DND-41 (cell line): ENCODE measurements at regions not wholly inside any gene's neighbourhood (a gene's known extent, or its start where the extent isn't known, plus 50 kb on each side); places are given as distances from the start of the nearest gene placed in this dataset.

ENCODE experiments used
- CTCF ChIP-seq: IDR thresholded peaks from 2 replicates; pipeline ENCODE4 v1.5.1; 2012; ENCODE audit warnings: borderline replicate concordance, low read length, moderate library complexity, mild to moderate bottlenecking; ENCODE audit not compliant: poor library complexity, severe bottlenecking; ENCODE audit errors: extremely low read depth
- EZH2 ChIP-seq: IDR thresholded peaks from 3 replicates; pipeline ENCODE4 v1.6.1; 2012; ENCODE audit warnings: borderline replicate concordance, low read depth, mild to moderate bottlenecking, moderate library complexity, low read length, inconsistent platforms; ENCODE audit not compliant: severe bottlenecking

- TF ChIP-seq CTCF, result no peak
- TF ChIP-seq EZH2, result no peak
Observed at GRCh38 chr18:67425672-67426071, 90.8 kb downstream of the DSEL start.
